ENCODE measurements at regions not wholly inside any gene's neighbourhood (a gene's known extent, or its start where the extent isn't known, plus 50 kb on each side); places are given as distances from the start of the nearest gene placed in this dataset.

DNA sequence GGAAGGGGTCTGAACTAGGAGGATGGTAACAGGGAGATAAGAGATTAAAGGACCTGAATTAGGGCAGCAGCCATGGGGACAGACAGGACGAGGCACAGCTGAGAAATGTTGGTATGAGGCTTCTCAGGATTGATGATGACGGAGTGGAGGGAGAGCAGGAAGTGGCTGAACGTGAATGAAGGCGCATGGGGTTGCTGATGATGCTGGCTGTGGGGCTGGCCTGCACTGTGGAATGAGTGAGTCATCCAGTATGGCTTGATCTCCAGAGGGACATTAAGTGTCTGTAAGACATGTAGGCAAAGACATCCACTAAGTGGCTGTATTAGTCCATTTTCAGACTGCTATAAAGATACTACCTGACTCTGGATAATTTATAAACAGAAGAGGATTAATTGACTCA lies 256.4 kb downstream of the ICE1 start:
- Histone ChIP-seq H3K4me2 (no peak overlapping the region), H3K79me2 (ENCODE audit: low read depth) (no peaks in the 10 kb centered on the region), H3K4me3 (no peak overlapping the region), H3K27ac (no peak overlapping the region), H3K9ac (no peak overlapping the region), H3K4me1 (no peaks in the 10 kb centered on the region), H3K27me3 (no peaks in the 10 kb centered on the region), H2AFZ (replicated peaks) (no peak overlapping the region), H3K36me3 (no peaks in the 10 kb centered on the region), H3K9me3 (ENCODE audit: low read depth) (no peaks in the 10 kb centered on the region), H4K20me1 (ENCODE audit: low read depth) (no peaks in the 10 kb centered on the region), H3F3A (ENCODE audit: low read depth) (no peaks in the 10 kb centered on the region)
- no peaks in the 10 kb centered on the region for H3K36me3 Mint-ChIP-seq
- H3K4me1 Mint-ChIP-seq: no peaks in the 10 kb centered on the region
- no peak overlapping the region for H3K4me3 Mint-ChIP-seq
- H3K9me3 Mint-ChIP-seq: no peaks in the 10 kb centered on the region
- no peaks in the 10 kb centered on the region for H3K27me3 Mint-ChIP-seq (ENCODE audit: insufficient read depth, low read depth)
- DNase-seq (ENCODE audit: low spot score): no peak
- H3K27ac Mint-ChIP-seq: no peak overlapping the region
- TF ChIP-seq EZH2 (IDR thresholded peaks at IDR 0.05): no peak
- no peak for TF ChIP-seq EZH2phosphoT487 (IDR thresholded peaks at IDR 0.05)
- TF ChIP-seq, protein P1, sequence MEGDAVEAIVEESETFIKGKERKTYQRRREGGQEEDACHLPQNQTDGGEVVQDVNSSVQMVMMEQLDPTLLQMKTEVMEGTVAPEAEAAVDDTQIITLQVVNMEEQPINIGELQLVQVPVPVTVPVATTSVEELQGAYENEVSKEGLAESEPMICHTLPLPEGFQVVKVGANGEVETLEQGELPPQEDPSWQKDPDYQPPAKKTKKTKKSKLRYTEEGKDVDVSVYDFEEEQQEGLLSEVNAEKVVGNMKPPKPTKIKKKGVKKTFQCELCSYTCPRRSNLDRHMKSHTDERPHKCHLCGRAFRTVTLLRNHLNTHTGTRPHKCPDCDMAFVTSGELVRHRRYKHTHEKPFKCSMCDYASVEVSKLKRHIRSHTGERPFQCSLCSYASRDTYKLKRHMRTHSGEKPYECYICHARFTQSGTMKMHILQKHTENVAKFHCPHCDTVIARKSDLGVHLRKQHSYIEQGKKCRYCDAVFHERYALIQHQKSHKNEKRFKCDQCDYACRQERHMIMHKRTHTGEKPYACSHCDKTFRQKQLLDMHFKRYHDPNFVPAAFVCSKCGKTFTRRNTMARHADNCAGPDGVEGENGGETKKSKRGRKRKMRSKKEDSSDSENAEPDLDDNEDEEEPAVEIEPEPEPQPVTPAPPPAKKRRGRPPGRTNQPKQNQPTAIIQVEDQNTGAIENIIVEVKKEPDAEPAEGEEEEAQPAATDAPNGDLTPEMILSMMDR (IDR thresholded peaks at IDR 0.05): no peak

DNA sequence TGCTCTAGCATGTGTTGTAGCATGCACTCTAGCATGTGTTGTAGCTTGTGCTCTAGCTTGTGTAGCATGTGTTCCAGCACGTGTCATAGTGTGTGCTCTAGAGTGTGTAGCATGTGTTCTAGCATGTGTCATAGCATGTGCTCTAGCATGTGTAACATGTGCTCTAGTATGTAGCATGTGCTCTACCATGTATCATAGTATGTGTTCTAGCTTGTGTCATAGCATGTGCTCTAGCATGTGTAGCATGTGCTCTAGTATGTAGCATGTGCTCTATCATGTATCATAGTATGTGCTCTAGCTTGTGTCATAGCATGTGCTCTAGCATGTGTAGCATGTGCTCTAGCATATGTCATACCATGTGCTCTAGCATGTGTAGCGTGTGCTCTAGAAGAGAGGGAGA lies 255.3 kb downstream of the ICE1 start:
- Histone ChIP-seq H3K4me2 (no peak overlapping the region), H2AFZ (replicated peaks) (no peak overlapping the region), H3F3A (ENCODE audit: low read depth) (no peaks in the 10 kb centered on the region), H3K36me3 (no peaks in the 10 kb centered on the region), H4K20me1 (ENCODE audit: low read depth) (no peaks in the 10 kb centered on the region), H3K27ac (no peak overlapping the region), H3K79me2 (ENCODE audit: low read depth) (no peaks in the 10 kb centered on the region), H3K4me1 (no peaks in the 10 kb centered on the region), H3K9me3 (ENCODE audit: low read depth) (no peaks in the 10 kb centered on the region), H3K4me3 (no peak overlapping the region), H3K27me3 (no peaks in the 10 kb centered on the region), H3K9ac (no peak overlapping the region)
- Mint-ChIP-seq H3K27me3 (ENCODE audit: insufficient read depth, low read depth) (no peaks in the 10 kb centered on the region), H3K4me1 (no peaks in the 10 kb centered on the region), H3K27ac (no peak overlapping the region), H3K36me3 (no peaks in the 10 kb centered on the region), H3K4me3 (no peak overlapping the region), H3K9me3 (no peaks in the 10 kb centered on the region)
- DNase-seq (ENCODE audit: low spot score): no peak
- TF ChIP-seq EZH2phosphoT487 (IDR thresholded peaks at IDR 0.05): no peak
- TF ChIP-seq EZH2 (IDR thresholded peaks at IDR 0.05): no peak
- TF ChIP-seq, protein P1 (IDR thresholded peaks at IDR 0.05): no peak

DNA sequence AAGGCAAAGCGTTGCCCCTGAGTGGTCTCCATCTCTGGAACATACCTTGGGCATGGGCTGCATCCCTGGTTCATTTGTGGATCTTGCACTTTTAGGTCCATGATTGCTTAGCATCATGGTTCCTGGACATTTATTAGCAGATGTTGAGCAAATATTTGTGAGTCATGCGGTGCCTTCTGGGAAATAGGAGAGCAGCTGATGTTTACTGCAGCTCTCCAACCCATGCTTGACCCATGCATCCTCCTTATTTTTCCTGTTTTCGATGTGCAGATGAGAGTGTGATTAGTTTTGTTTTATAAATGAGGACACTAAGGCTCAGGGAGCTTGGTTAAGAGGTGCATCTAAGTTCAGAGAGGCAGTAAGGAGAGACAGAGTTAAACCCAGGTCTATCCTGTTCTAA lies 253.7 kb downstream of the ICE1 start:
- TF ChIP-seq EZH2 (IDR thresholded peaks at IDR 0.05) (no peak), EZH2phosphoT487 (IDR thresholded peaks at IDR 0.05) (no peak)
- TF ChIP-seq, protein P1 (IDR thresholded peaks at IDR 0.05): no peak
- Histone ChIP-seq H3K27me3 (no peaks in the 10 kb centered on the region), H4K20me1 (ENCODE audit: low read depth) (no peaks in the 10 kb centered on the region), H3K27ac (no peak overlapping the region), H3K4me3 (no peak overlapping the region), H3F3A (ENCODE audit: low read depth) (no peaks in the 10 kb centered on the region), H3K4me1 (no peaks in the 10 kb centered on the region), H3K9me3 (ENCODE audit: low read depth) (no peaks in the 10 kb centered on the region), H2AFZ (replicated peaks) (no peak overlapping the region), H3K36me3 (no peaks in the 10 kb centered on the region), H3K9ac (no peak overlapping the region), H3K79me2 (ENCODE audit: low read depth) (no peaks in the 10 kb centered on the region), H3K4me2 (no peak overlapping the region)
- Mint-ChIP-seq H3K36me3 (no peaks in the 10 kb centered on the region), H3K27me3 (ENCODE audit: insufficient read depth, low read depth) (no peaks in the 10 kb centered on the region), H3K4me3 (no peak overlapping the region), H3K9me3 (no peaks in the 10 kb centered on the region), H3K27ac (no peak overlapping the region), H3K4me1 (no peaks in the 10 kb centered on the region)
- no peak for DNase-seq (ENCODE audit: low spot score)

DNA sequence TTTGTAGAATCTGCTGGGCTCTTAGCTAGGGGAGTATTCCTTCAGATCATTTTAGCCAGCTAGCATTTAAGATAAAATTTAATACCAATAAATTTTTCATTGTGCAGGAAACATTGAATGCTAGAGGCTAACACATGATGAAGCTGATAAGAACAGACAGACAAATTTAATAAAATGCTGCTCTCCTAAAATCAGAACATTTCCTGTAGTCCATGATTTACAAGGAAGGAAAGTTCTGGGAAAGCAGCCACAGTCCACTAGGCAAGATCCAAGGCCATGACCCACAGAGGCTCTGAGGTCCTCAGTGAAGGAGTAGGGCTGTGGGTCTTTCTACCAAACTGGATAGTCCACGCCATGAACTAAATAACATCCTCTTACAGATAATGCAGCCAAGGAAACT lies 253.0 kb downstream of the ICE1 start:
- H3K4me3 Mint-ChIP-seq: no peak overlapping the region
- Histone ChIP-seq H3K9me3 (ENCODE audit: low read depth) (no peaks in the 10 kb centered on the region), H3F3A (ENCODE audit: low read depth) (no peaks in the 10 kb centered on the region), H3K27ac (no peak overlapping the region), H4K20me1 (ENCODE audit: low read depth) (no peaks in the 10 kb centered on the region), H3K4me3 (no peak overlapping the region), H3K36me3 (no peaks in the 10 kb centered on the region), H2AFZ (replicated peaks) (no peak overlapping the region), H3K4me1 (no peaks in the 10 kb centered on the region), H3K4me2 (no peak overlapping the region), H3K27me3 (no peaks in the 10 kb centered on the region), H3K79me2 (ENCODE audit: low read depth) (no peaks in the 10 kb centered on the region), H3K9ac (no peak overlapping the region)
- H3K27me3 Mint-ChIP-seq (ENCODE audit: insufficient read depth, low read depth): no peaks in the 10 kb centered on the region
- H3K27ac Mint-ChIP-seq: no peak overlapping the region
- TF ChIP-seq EZH2phosphoT487 (IDR thresholded peaks at IDR 0.05): no peak
- no peaks in the 10 kb centered on the region for H3K36me3 Mint-ChIP-seq
- no peaks in the 10 kb centered on the region for H3K9me3 Mint-ChIP-seq
- no peak for DNase-seq (ENCODE audit: low spot score)
- H3K4me1 Mint-ChIP-seq: no peaks in the 10 kb centered on the region

Measured in neural progenitor cell (in vitro differentiated cells).